ENCODE measurements at regions not wholly inside any gene's neighbourhood (a gene's known extent, or its start where the extent isn't known, plus 50 kb on each side); places are given as distances from the start of the nearest gene placed in this dataset.

- no peak overlapping the region for H3K27ac ChIP-seq (ENCODE audit: low read depth, low read length)
- no peak overlapping the region for H3K4me3 ChIP-seq (ENCODE audit: low read length)
- H3K27me3 ChIP-seq (ENCODE audit: control insufficient read depth, low read length), result no peaks in the 10 kb centered on the region
- H3K9me3 ChIP-seq (ENCODE audit: control insufficient read depth, insufficient read depth, low read length), result no peaks in the 10 kb centered on the region
- no peaks in the 10 kb centered on the region for H3K4me1 ChIP-seq (ENCODE audit: control insufficient read depth, low read length)
- no peaks in the 10 kb centered on the region for H3K36me3 ChIP-seq (ENCODE audit: control insufficient read depth, low read length)
- no peaks in the 10 kb centered on the region for H3K79me2 ChIP-seq (ENCODE audit: control insufficient read depth, low read length)
- TF ChIP-seq CTCF (IDR thresholded peaks at IDR 0.05; ENCODE audit: low read depth, low read length, poor library complexity, severe bottlenecking), result no peak
- TF ChIP-seq EZH2phosphoT487 (IDR thresholded peaks at IDR 0.05; ENCODE audit: borderline replicate concordance, low read length), result no peak
- H4K20me1 ChIP-seq (ENCODE audit: control insufficient read depth, insufficient read depth, low read depth, low read length), result no peaks in the 10 kb centered on the region
- H3K9me2 ChIP-seq (replicated peaks; ENCODE audit: control insufficient read depth, low read length), result no peaks in the 10 kb centered on the region
- H3F3A ChIP-seq (ENCODE audit: control insufficient read depth, insufficient read depth), result no peaks in the 10 kb centered on the region
- H3K4me2 ChIP-seq (ENCODE audit: low read length), result no peak overlapping the region
Observed at GRCh38 chr1:166261511-166261910, 94.7 kb upstream of the FAM78B start.

- H3K4me1 ChIP-seq (ENCODE audit: control insufficient read depth, low read length), result no peaks in the 10 kb centered on the region
- no peaks in the 10 kb centered on the region for H3F3A ChIP-seq (ENCODE audit: control insufficient read depth, insufficient read depth)
- no peaks in the 10 kb centered on the region for H3K9me2 ChIP-seq (replicated peaks; ENCODE audit: control insufficient read depth, low read length)
- no peaks in the 10 kb centered on the region for H4K20me1 ChIP-seq (ENCODE audit: control insufficient read depth, insufficient read depth, low read depth, low read length)
- H3K4me3 ChIP-seq (ENCODE audit: low read length), result no peak overlapping the region
- no peaks in the 10 kb centered on the region for H3K36me3 ChIP-seq (ENCODE audit: control insufficient read depth, low read length)
- H3K27ac ChIP-seq (ENCODE audit: low read depth, low read length), result no peak overlapping the region
- no peaks in the 10 kb centered on the region for H3K79me2 ChIP-seq (ENCODE audit: control insufficient read depth, low read length)
- H3K9me3 ChIP-seq (ENCODE audit: control insufficient read depth, insufficient read depth, low read length), result no peaks in the 10 kb centered on the region
- no peaks in the 10 kb centered on the region for H3K27me3 ChIP-seq (ENCODE audit: control insufficient read depth, low read length)
- no peak overlapping the region for H3K4me2 ChIP-seq (ENCODE audit: low read length)
- TF ChIP-seq CTCF (IDR thresholded peaks at IDR 0.05; ENCODE audit: low read depth, low read length, poor library complexity, severe bottlenecking) (no peak), EZH2phosphoT487 (IDR thresholded peaks at IDR 0.05; ENCODE audit: borderline replicate concordance, low read length) (no peak)
Observed at GRCh38 chr1:166270476-166271150, 103.8 kb upstream of the FAM78B start.

GRCh38 chr1:166271151-166271538 lies 104.3 kb upstream of the FAM78B start:
- H3K4me1 ChIP-seq (ENCODE audit: control insufficient read depth, low read length), result no peaks in the 10 kb centered on the region
- H3K9me2 ChIP-seq (replicated peaks; ENCODE audit: control insufficient read depth, low read length), result no peaks in the 10 kb centered on the region
- TF ChIP-seq EZH2phosphoT487 (IDR thresholded peaks at IDR 0.05; ENCODE audit: borderline replicate concordance, low read length) (no peak), CTCF (IDR thresholded peaks at IDR 0.05; ENCODE audit: low read depth, low read length, poor library complexity, severe bottlenecking) (no peak)
- H3K36me3 ChIP-seq (ENCODE audit: control insufficient read depth, low read length), result no peaks in the 10 kb centered on the region
- no peaks in the 10 kb centered on the region for H4K20me1 ChIP-seq (ENCODE audit: control insufficient read depth, insufficient read depth, low read depth, low read length)
- H3K4me2 ChIP-seq (ENCODE audit: low read length), result no peak overlapping the region
- H3K27me3 ChIP-seq (ENCODE audit: control insufficient read depth, low read length), result no peaks in the 10 kb centered on the region
- no peaks in the 10 kb centered on the region for H3F3A ChIP-seq (ENCODE audit: control insufficient read depth, insufficient read depth)
- H3K9me3 ChIP-seq (ENCODE audit: control insufficient read depth, insufficient read depth, low read length), result no peaks in the 10 kb centered on the region
- no peaks in the 10 kb centered on the region for H3K79me2 ChIP-seq (ENCODE audit: control insufficient read depth, low read length)
- no peak overlapping the region for H3K4me3 ChIP-seq (ENCODE audit: low read length)
- H3K27ac ChIP-seq (ENCODE audit: low read depth, low read length), result no peak overlapping the region
